Stimulated activated CD8-positive, alpha-beta memory T cell treated with anti-CD3 and anti-CD28 coated beads, Interleukin-2, amount 100 ng/mL, for 48 hours (primary cell): ENCODE measurements at regions not wholly inside any gene's neighbourhood (a gene's known extent, or its start where the extent isn't known, plus 50 kb on each side); places are given as distances from the start of the nearest gene placed in this dataset.
A peak's percentile ranks its signal among the peaks of the same experiment; 100 is the strongest.

ENCODE experiments used
- DNase-seq, 2 donors: peaks; one replicate each; pipeline ENCODE4 v3.0.0-alpha.2; 2020; ENCODE audit warnings: low read depth in 2 of 2

- no peak for DNase-seq
These were observed 293.5 kb downstream of the UTRN start for GRCh38 chr6:144578385-144579350.

GRCh38 chr6:144580039-144580438, 294.9 kb downstream of the UTRN start:
- no peak for DNase-seq

- no peak for DNase-seq
These were observed 295.6 kb downstream of the UTRN start for GRCh38 chr6:144580771-144581170.

- DNase-seq = no peak
These were observed 296.8 kb downstream of the UTRN start for GRCh38 chr6:144581812-144582537.

DNA sequence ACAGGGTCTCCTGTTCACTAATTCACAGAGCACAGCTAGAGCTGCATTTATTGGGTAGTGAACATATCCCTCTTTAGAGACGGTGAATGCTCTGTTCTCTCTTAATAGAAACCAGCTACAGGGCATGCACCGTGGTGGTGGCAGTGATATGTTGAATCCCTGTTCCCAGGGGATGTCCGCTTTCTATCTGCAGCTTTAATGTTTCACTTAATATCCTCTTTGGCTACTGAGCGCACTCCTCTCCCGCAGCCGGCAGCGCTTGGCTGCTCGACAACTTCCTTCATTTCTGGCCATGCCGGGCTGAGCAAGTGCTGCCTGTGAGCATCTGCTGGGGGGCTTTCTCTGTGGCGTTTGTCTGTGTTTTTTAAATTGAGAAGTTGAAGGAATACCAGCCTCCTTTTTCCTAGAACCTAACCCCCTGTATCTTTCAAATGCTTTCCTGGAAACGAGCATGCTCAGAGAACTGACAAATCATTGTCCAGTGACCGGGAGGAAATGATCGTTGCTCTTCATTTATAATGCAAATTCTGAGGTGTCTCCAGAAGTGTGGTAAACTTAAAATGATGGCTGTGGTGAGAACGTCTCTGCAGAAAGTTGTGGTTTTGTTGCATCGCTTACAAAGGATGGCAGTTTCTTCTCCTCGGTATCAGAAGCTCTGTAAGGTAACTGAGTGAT, 297.9 kb downstream of the UTRN start:
- DNase-seq = peak in 1 of 2 donors; percentile 21

GRCh38 chr6:144583614-144583954, 298.4 kb downstream of the UTRN start:
- DNase-seq = no peak

DNA sequence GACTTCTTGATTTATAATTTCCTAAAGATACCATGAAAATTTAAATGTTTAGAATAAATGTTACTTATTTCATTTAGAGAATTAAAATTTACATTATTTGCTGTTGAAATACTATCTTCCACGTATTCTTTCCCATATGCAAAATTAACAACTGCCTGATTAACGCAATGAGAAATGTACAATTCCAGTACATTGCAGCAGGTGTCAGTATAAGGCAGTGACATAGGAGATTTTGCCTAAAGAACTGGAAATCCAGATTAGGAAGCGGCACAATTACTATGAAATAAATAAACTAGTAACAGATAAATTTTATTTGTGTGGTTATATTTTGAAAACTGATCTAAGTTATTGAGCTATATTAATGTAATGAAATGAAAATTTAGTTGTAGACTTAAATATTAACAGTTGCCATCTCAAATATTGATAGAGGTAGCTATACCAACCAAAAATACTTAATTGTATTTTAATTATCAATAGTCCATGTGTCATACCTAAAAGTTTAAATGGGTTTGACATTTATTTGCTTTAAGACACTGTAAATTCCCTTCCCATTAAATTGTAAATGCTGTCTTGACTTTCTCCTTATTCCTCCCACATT, 300.2 kb downstream of the UTRN start:
- DNase-seq = no peak

DNA sequence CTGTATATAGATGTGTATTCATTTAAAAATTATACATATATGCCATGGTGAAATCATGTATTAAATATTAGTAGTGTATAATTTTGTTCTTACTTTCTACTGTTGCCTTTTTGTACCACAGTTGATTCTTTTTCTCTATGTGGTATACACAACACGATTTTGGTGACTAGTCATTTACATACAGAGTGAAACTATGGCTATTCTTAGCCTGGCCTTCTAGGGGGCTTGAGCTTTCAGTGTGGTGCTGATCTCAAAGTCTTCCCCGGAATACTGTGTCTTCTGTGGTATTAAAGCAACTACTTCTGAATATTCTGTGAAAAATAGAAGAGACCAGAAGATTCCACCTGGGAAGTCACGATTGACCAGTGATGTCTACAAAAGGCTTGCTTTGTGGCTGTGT, 301.9 kb downstream of the UTRN start:
- no peak for DNase-seq

DNA sequence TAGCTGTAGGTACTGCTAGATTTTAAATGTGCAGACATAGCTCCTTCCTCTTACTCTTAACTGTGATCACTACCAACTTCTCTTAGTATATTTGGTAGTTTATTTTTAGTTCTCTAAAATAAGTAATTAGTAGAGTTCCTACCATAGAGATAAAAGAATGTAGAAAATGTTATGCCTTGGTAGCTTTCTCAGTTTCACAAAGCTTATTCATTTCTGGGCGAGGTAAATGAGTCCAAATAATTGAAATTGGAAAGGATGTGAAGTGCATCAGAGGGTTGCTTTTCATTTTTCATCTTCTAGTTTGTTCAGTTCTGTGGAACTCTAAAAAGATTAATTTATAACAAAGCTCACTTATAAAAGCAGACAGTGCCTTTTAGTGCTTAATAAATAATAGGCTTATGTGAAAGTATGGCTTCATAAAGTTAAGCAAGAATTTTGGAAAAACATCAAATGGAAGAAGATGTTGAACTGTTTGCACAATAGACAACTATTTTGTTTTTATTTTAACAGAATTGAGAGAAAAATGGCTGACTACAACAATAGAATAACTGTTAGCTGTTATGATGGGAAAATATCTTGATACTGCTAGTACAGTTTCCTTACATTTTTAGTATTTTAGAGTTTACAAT, 303.7 kb downstream of the UTRN start:
- no peak for DNase-seq

GRCh38 chr6:144590532-144590931, 305.4 kb downstream of the UTRN start:
- no peak for DNase-seq

DNA sequence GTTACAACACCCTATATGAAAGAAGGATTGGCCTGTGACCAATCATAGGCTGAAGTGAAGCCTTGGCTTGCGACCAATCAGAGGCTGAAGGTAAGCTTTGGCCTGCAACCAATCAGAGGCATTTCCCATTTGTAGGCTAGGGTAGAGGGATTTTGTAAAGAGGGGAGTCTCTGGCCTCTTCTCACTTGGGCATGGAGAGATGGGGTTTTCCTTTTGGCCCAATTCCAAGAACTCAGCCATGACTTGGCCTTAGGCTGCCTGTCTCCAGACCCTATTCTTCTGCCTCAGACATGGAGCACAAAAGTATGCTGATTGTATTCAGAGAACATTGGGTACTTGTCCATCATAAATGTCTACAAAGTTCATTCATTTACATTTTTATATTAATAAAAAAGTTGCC, 308.3 kb downstream of the UTRN start:
- no peak for DNase-seq

GRCh38 chr6:144594585-144594984, 309.4 kb downstream of the UTRN start:
- no peak for DNase-seq

GRCh38 chr6:144595266-144595665, 310.1 kb downstream of the UTRN start:
- DNase-seq = no peak

DNA sequence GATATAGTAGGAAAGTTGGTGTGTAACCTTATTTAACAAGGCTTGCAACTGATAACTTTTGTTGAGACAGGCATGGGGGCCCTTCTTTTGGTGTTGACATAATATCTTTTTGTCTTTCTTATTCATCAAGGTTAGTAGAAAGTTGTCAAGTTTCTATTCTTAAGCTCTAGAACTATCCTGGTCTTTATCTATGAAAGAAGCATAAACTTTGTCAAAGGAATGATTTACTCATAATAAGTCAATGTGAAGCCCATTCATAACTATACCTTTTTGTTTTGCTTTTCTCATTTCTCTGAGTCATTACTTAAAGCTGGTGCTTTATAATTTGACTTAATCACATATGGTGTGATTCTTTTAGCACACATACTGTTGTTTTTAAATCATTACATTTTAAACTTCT, 312.4 kb downstream of the UTRN start:
- DNase-seq = no peak

DNA sequence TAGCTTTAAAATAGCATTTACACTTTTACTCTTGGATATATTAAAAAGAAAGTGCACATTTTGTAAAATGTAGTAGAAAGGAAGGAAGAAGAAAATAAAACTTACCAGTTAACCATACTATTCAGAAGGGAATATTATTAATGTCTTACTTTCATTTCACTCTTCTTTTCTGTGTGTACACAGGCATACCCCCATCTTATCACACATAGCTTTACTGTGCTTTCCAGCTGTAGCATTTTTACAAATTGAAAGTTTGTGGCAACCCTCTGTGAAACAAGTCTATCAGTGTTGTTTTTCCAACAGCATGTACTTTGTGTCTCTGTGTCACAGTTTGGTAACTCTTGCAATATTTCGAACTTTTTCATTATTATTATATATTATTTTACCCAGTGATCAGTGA, 314.5 kb downstream of the UTRN start:
- DNase-seq = no peak

DNA sequence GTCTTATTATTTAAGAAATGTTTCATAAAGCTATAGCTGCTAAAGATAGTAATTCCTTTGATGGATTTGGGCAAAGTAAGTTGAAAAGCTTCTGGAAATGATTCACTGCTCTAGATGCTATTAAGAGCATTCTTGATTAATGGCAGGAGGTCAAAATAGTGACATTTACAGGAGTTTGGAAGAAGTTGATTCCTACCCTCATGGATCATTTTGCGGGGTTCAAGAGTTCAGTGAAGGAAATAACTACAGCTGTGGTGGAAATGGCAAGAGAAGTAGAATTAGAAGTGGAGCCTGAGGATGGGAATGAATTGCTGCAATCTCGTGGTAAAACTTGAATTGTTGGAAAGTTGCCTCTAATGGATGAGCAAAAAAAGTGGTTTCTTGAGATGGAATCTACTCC, 316.1 kb downstream of the UTRN start:
- DNase-seq = no peak

GRCh38 chr6:144602523-144603180, 317.5 kb downstream of the UTRN start:
- no peak for DNase-seq

DNA sequence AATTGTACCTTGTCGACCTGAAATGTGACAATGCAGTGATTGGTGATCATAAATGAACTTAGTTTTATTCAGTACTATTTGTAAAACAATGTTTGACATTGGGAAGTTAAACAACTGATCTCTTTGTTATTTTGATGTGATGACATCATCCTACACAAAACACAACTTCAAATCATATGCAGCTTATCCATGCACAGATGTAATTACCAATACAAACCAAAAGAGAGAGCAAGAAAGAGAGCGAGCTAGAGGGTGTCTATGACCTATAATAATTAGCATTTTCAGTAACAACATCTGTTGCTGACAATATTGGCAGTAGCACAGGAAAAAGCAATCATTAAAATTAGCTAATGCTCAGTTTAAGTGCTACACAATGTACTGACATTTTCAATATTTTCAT, 320.9 kb downstream of the UTRN start:
- DNase-seq = no peak

GRCh38 chr6:144607998-144608735, 323.0 kb downstream of the UTRN start:
- DNase-seq = no peak

GRCh38 chr6:144612811-144613210, 327.7 kb downstream of the UTRN start:
- DNase-seq = no peak
